ENCODE measurements at regions not wholly inside any gene's neighbourhood (a gene's known extent, or its start where the extent isn't known, plus 50 kb on each side); places are given as distances from the start of the nearest gene placed in this dataset.

GRCh38 chr13:72384879-72385278, 342.6 kb downstream of the MZT1 start:
- no peak for TF ChIP-seq CTCF (IDR thresholded peaks at IDR 0.05; ENCODE audit: insufficient read depth, low read depth, low read length)
- Histone ChIP-seq H3K27me3 (ENCODE audit: control insufficient read depth, insufficient read depth, low read length) (no peaks in the 10 kb centered on the region), H3K4me3 (ENCODE audit: low read depth, low read length) (no peak overlapping the region), H3K36me3 (ENCODE audit: control insufficient read depth, insufficient read depth, low read length) (no peaks in the 10 kb centered on the region)
- ChIA-PET POLR2A (no interaction called here), CTCF (no interaction called here)
- DNase-seq (ENCODE audit: low read depth): no peak

GRCh38 chr13:72384186-72384823, 343.1 kb downstream of the MZT1 start:
- ChIA-PET CTCF (interaction anchor here (1.0 kb wide), 1 partner anchor 10 kb away, joined by 3 read pairs; no protein-coding TSS in a partner anchor), POLR2A (no interaction called here)
- H3K4me3 ChIP-seq (ENCODE audit: low read depth, low read length): no peak overlapping the region
- TF ChIP-seq CTCF (IDR thresholded peaks at IDR 0.05; ENCODE audit: insufficient read depth, low read depth, low read length): no peak
- H3K27me3 ChIP-seq (ENCODE audit: control insufficient read depth, insufficient read depth, low read length): no peaks in the 10 kb centered on the region
- H3K36me3 ChIP-seq (ENCODE audit: control insufficient read depth, insufficient read depth, low read length): no peaks in the 10 kb centered on the region
- DNase-seq (ENCODE audit: low read depth): no peak

GRCh38 chr13:72383646-72384045, 343.8 kb downstream of the MZT1 start:
- CTCF ChIA-PET: interaction anchor here (1.0 kb wide), 1 partner anchor 11 kb away, joined by 3 read pairs; no protein-coding TSS in a partner anchor
- TF ChIP-seq CTCF (IDR thresholded peaks at IDR 0.05; ENCODE audit: insufficient read depth, low read depth, low read length): no peak
- POLR2A ChIA-PET: no interaction called here

GRCh38 chr13:72379581-72379980, 347.8 kb downstream of the MZT1 start:
- no peak for DNase-seq (ENCODE audit: low read depth)
- no peak for TF ChIP-seq CTCF (IDR thresholded peaks at IDR 0.05; ENCODE audit: insufficient read depth, low read depth, low read length)
- no peaks in the 10 kb centered on the region for H3K36me3 ChIP-seq (ENCODE audit: control insufficient read depth, insufficient read depth, low read length)
- POLR2A ChIA-PET: no interaction called here
- CTCF ChIA-PET: no interaction called here
- H3K27me3 ChIP-seq (ENCODE audit: control insufficient read depth, insufficient read depth, low read length): no peaks in the 10 kb centered on the region
- H3K4me3 ChIP-seq (ENCODE audit: low read depth, low read length): no peak overlapping the region

More at GRCh38 chr13:72383646-72384045, 343.8 kb downstream of the MZT1 start:
- no peaks in the 10 kb centered on the region for H3K36me3 ChIP-seq (ENCODE audit: control insufficient read depth, insufficient read depth, low read length)
- H3K4me3 ChIP-seq (ENCODE audit: low read depth, low read length): no peak overlapping the region
- DNase-seq (ENCODE audit: low read depth): no peak
- no peaks in the 10 kb centered on the region for H3K27me3 ChIP-seq (ENCODE audit: control insufficient read depth, insufficient read depth, low read length)

GRCh38 chr13:72368031-72368430, 359.4 kb downstream of the MZT1 start:
- CTCF ChIA-PET: no interaction called here
- H3K4me3 ChIP-seq (ENCODE audit: low read depth, low read length): no peak overlapping the region
- no peak for DNase-seq (ENCODE audit: low read depth)
- H3K36me3 ChIP-seq (ENCODE audit: control insufficient read depth, insufficient read depth, low read length): no peaks in the 10 kb centered on the region
- TF ChIP-seq CTCF (IDR thresholded peaks at IDR 0.05; ENCODE audit: insufficient read depth, low read depth, low read length): no peak
- POLR2A ChIA-PET: no interaction called here
- H3K27me3 ChIP-seq (ENCODE audit: control insufficient read depth, insufficient read depth, low read length): no peaks in the 10 kb centered on the region
